ENCODE measurements at regions not wholly inside any gene's neighbourhood (a gene's known extent, or its start where the extent isn't known, plus 50 kb on each side); places are given as distances from the start of the nearest gene placed in this dataset.

- no peak for DNase-seq (ENCODE audit: low read depth in 2 of 2)
These were observed 754.1 kb upstream of the MAN1A1 start for GRCh38 chr6:120103618-120104017.

- no peak for DNase-seq (ENCODE audit: low read depth in 2 of 2)
These were observed 747.2 kb upstream of the MAN1A1 start for GRCh38 chr6:120096696-120097260.

GRCh38 chr6:120083186-120083585, 733.6 kb upstream of the MAN1A1 start:
- DNase-seq (ENCODE audit: low read depth in 2 of 2), result no peak

GRCh38 chr6:120077489-120077888, 727.9 kb upstream of the MAN1A1 start:
- DNase-seq (ENCODE audit: low read depth in 2 of 2), result no peak

- DNase-seq (ENCODE audit: low read depth in 2 of 2), result no peak
These were observed 708.8 kb upstream of the MAN1A1 start for GRCh38 chr6:120058410-120058809.

- no peak for DNase-seq (ENCODE audit: low read depth in 2 of 2)
These were observed 706.5 kb upstream of the MAN1A1 start for GRCh38 chr6:120056085-120056484.

GRCh38 chr6:120055071-120055470, 705.5 kb upstream of the MAN1A1 start:
- DNase-seq (ENCODE audit: low read depth in 2 of 2), result no peak

- DNase-seq (ENCODE audit: low read depth in 2 of 2), result no peak
These were observed 690.1 kb upstream of the MAN1A1 start for GRCh38 chr6:120039664-120040063.

- DNase-seq (ENCODE audit: low read depth in 2 of 2), result no peak
These were observed 682.3 kb upstream of the MAN1A1 start for GRCh38 chr6:120031837-120032236.

- DNase-seq (ENCODE audit: low read depth in 2 of 2), result no peak
These were observed 677.2 kb upstream of the MAN1A1 start for GRCh38 chr6:120026791-120027190.

- DNase-seq (ENCODE audit: low read depth in 2 of 2), result no peak
These were observed 660.5 kb upstream of the MAN1A1 start for GRCh38 chr6:120010075-120010474.

- DNase-seq (ENCODE audit: low read depth in 2 of 2), result no peak
These were observed 655.9 kb upstream of the MAN1A1 start for GRCh38 chr6:120005292-120005976.

- no peak for DNase-seq (ENCODE audit: low read depth in 2 of 2)
These were observed 637.5 kb upstream of the MAN1A1 start for GRCh38 chr6:119986934-119987549.

GRCh38 chr6:119985952-119986736, 636.6 kb upstream of the MAN1A1 start:
- no peak for DNase-seq (ENCODE audit: low read depth in 2 of 2)

GRCh38 chr6:119980802-119981201, 631.2 kb upstream of the MAN1A1 start:
- no peak for DNase-seq (ENCODE audit: low read depth in 2 of 2)

- no peak for DNase-seq (ENCODE audit: low read depth in 2 of 2)
These were observed 630.3 kb upstream of the MAN1A1 start for GRCh38 chr6:119979862-119980261.

GRCh38 chr6:119978274-119978889, 628.8 kb upstream of the MAN1A1 start:
- DNase-seq (ENCODE audit: low read depth in 2 of 2), result no peak

- no peak for DNase-seq (ENCODE audit: low read depth in 2 of 2)
These were observed 625.0 kb upstream of the MAN1A1 start for GRCh38 chr6:119974430-119975159.

GRCh38 chr6:119966484-119966883, 616.9 kb upstream of the MAN1A1 start:
- DNase-seq (ENCODE audit: low read depth in 2 of 2), result no peak

GRCh38 chr6:119965900-119966299, 616.3 kb upstream of the MAN1A1 start:
- DNase-seq (ENCODE audit: low read depth in 2 of 2), result no peak

GRCh38 chr6:119965008-119965407, 615.4 kb upstream of the MAN1A1 start:
- DNase-seq (ENCODE audit: low read depth in 2 of 2), result no peak
